Neural cell (in vitro differentiated cells): ENCODE measurements at regions not wholly inside any gene's neighbourhood (a gene's known extent, or its start where the extent isn't known, plus 50 kb on each side); places are given as distances from the start of the nearest gene placed in this dataset.

Experiments
- H2AFZ ChIP-seq: fragments of 200-600, 300-800 bp; sonication (generic), shearing (Covaris generic); 2 replicates; pipeline ENCODE4 v1.6.0; 2014; ENCODE audit warnings: low read depth, mild to moderate bottlenecking, antibody characterized with exemption, low read length, moderate library complexity
- H3F3A ChIP-seq: fragments of 200-600 bp; shearing (Covaris generic); 2 replicates; pipeline ENCODE4 v1.6.1; 2016; ENCODE audit warnings: mild to moderate bottlenecking, moderate library complexity, mixed read lengths, antibody characterized with exemption, low read length; ENCODE audit not compliant: insufficient read depth, poor library complexity, severe bottlenecking
- H3K27ac ChIP-seq: fragments of 200-600, 300-800 bp; sonication (generic), shearing (Covaris generic); 2 replicates; pipeline ENCODE4 v1.5.1; 2014; ENCODE audit warnings: mild to moderate bottlenecking, low read length, moderate library complexity
- H3K27me3 ChIP-seq: fragments of 300-800, 200-600 bp; sonication (generic), shearing (Covaris generic); 2 replicates; pipeline ENCODE4 v1.6.0; 2014; ENCODE audit warnings: mild to moderate bottlenecking, low read depth, low read length, moderate library complexity; ENCODE audit not compliant: insufficient read depth
- H3K36me3 ChIP-seq: fragments of 300-800, 200-600 bp; sonication (generic), shearing (Covaris generic); 2 replicates; pipeline ENCODE4 v1.5.1; 2014; ENCODE audit warnings: mild to moderate bottlenecking, antibody characterized with exemption, low read length, moderate library complexity; ENCODE audit not compliant: insufficient read depth
- H3K4me2 ChIP-seq: fragments of 300-800, 200-600 bp; sonication (generic), shearing (Covaris generic); 2 replicates; pipeline ENCODE4 v1.6.0; 2014; ENCODE audit warnings: mild to moderate bottlenecking, low read length
- H3K4me3 ChIP-seq: fragments of 300-800, 200-600 bp; sonication (generic), shearing (Covaris generic); 2 replicates; pipeline ENCODE4 v1.5.1; 2014; ENCODE audit warnings: mild to moderate bottlenecking, low read length, moderate library complexity
- H3K79me2 ChIP-seq: fragments of 200-600 bp; shearing (Covaris generic); replicated peaks from 2 replicates; pipeline ENCODE4 v1.6.0; 2014; ENCODE audit warnings: mild to moderate bottlenecking, low read length, moderate library complexity; ENCODE audit not compliant: insufficient read depth
- H3K9ac ChIP-seq: fragments of 300-800, 200-600 bp; sonication (generic), shearing (Covaris generic); 2 replicates; pipeline ENCODE4 v1.6.1; 2016; ENCODE audit warnings: mild to moderate bottlenecking, low read length, mixed read lengths
- H3K9me2 ChIP-seq: fragments of 200-600 bp; shearing (Covaris generic); 2 replicates; pipeline ENCODE4 v1.6.1; 2016; ENCODE audit warnings: mild to moderate bottlenecking, low read length, mixed read lengths; ENCODE audit not compliant: insufficient read depth
- H3K9me3 ChIP-seq: fragments of 200-600, 300-800 bp; sonication (generic), shearing (Covaris generic); 2 replicates; pipeline ENCODE4 v1.6.1; 2016; ENCODE audit warnings: mild to moderate bottlenecking, mixed run types, low read length, moderate library complexity, mixed read lengths
- H4K20me1 ChIP-seq: fragments of 200-600 bp; shearing (Covaris generic); 2 replicates; pipeline ENCODE4 v1.6.1; 2016; ENCODE audit warnings: mild to moderate bottlenecking, mixed run types; ENCODE audit not compliant: insufficient read depth
- EP300 ChIP-seq: fragments of 450-650 bp; conservative IDR thresholded peaks from 2 replicates; pipeline ENCODE4 v1.6.1; 2014; ENCODE audit warnings: antibody characterized with exemption, mild to moderate bottlenecking, moderate library complexity; ENCODE audit not compliant: poor library complexity, severe bottlenecking
- EZH2 ChIP-seq: fragments of 200-600, 300-800 bp; shearing (Covaris generic), sonication (generic); IDR thresholded peaks from 2 replicates; pipeline ENCODE4 v1.6.1; 2014; ENCODE audit warnings: antibody characterized with exemption, low read length, borderline replicate concordance, mild to moderate bottlenecking; ENCODE audit not compliant: insufficient read depth, poor library complexity, severe bottlenecking
- MXI1 ChIP-seq: fragments of 450-650 bp; conservative IDR thresholded peaks from 2 replicates; pipeline ENCODE4 v1.6.1; 2014; ENCODE audit warnings: antibody characterized with exemption, mild to moderate bottlenecking; ENCODE audit not compliant: poor library complexity, severe bottlenecking
- POLR2AphosphoS5 ChIP-seq: IDR thresholded peaks from 2 replicates; pipeline ENCODE4 v1.6.1; 2012
- RAD21 ChIP-seq: fragments of 450-650 bp; conservative IDR thresholded peaks from 2 replicates; pipeline ENCODE4 v1.6.1; 2014; ENCODE audit warnings: antibody characterized with exemption, mild to moderate bottlenecking, moderate library complexity
- SMC3 ChIP-seq: fragments of 450-650 bp; conservative IDR thresholded peaks from 2 replicates; pipeline ENCODE4 v1.6.1; 2014; ENCODE audit warnings: antibody characterized with exemption, mild to moderate bottlenecking, moderate library complexity; ENCODE audit not compliant: poor library complexity
- TAF1 ChIP-seq: IDR thresholded peaks from 2 replicates; pipeline ENCODE4 v1.6.1; 2012; ENCODE audit warnings: low read depth
- TF ChIP-seq, protein P1 (sequence below): IDR thresholded peaks from 2 replicates; pipeline ENCODE4 v1.6.1; 2012; ENCODE audit warnings: borderline replicate concordance
- TF ChIP-seq, protein P2 (sequence below): fragments of 450-650 bp; IDR thresholded peaks from 2 replicates; pipeline ENCODE4 v1.5.1; 2014; ENCODE audit warnings: antibody characterized with exemption, mild to moderate bottlenecking, moderate library complexity; ENCODE audit not compliant: poor library complexity, severe bottlenecking

DNA sequence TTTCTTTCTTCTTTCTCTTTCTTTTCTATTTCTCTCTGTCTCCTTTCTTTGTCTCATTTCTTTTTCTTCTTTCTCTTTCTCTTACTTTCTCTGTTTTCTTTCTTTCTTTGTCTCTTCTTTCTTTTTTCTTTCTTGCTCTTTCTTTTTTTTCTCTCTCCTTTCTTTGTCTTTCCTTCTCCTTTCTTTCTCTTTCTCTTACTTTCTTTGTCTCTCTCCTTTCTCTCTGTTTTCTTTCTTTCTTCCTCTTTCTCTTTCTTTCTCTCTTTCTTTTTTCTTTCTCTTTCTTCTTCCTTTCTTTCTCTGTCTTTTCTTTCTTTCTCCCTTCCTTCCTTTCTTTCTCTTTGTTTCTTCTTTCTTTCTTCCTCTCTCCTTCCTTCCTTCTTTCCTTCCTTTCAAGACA is 184.8 kb downstream of the CRLF2 start:
- no peaks in the 10 kb centered on the region for H3K9me2 ChIP-seq
- no peaks in the 10 kb centered on the region for H3K9me3 ChIP-seq
- no peaks in the 10 kb centered on the region for H3K36me3 ChIP-seq
- H4K20me1 ChIP-seq: no peaks in the 10 kb centered on the region
- TF ChIP-seq POLR2AphosphoS5 (no peak), RAD21 (no peak), EZH2 (no peak), MXI1 (no peak), TAF1 (no peak), SMC3 (no peak), EP300 (no peak)
- TF ChIP-seq, protein P1, sequence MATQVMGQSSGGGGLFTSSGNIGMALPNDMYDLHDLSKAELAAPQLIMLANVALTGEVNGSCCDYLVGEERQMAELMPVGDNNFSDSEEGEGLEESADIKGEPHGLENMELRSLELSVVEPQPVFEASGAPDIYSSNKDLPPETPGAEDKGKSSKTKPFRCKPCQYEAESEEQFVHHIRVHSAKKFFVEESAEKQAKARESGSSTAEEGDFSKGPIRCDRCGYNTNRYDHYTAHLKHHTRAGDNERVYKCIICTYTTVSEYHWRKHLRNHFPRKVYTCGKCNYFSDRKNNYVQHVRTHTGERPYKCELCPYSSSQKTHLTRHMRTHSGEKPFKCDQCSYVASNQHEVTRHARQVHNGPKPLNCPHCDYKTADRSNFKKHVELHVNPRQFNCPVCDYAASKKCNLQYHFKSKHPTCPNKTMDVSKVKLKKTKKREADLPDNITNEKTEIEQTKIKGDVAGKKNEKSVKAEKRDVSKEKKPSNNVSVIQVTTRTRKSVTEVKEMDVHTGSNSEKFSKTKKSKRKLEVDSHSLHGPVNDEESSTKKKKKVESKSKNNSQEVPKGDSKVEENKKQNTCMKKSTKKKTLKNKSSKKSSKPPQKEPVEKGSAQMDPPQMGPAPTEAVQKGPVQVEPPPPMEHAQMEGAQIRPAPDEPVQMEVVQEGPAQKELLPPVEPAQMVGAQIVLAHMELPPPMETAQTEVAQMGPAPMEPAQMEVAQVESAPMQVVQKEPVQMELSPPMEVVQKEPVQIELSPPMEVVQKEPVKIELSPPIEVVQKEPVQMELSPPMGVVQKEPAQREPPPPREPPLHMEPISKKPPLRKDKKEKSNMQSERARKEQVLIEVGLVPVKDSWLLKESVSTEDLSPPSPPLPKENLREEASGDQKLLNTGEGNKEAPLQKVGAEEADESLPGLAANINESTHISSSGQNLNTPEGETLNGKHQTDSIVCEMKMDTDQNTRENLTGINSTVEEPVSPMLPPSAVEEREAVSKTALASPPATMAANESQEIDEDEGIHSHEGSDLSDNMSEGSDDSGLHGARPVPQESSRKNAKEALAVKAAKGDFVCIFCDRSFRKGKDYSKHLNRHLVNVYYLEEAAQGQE: no peak
- TF ChIP-seq, protein P2, sequence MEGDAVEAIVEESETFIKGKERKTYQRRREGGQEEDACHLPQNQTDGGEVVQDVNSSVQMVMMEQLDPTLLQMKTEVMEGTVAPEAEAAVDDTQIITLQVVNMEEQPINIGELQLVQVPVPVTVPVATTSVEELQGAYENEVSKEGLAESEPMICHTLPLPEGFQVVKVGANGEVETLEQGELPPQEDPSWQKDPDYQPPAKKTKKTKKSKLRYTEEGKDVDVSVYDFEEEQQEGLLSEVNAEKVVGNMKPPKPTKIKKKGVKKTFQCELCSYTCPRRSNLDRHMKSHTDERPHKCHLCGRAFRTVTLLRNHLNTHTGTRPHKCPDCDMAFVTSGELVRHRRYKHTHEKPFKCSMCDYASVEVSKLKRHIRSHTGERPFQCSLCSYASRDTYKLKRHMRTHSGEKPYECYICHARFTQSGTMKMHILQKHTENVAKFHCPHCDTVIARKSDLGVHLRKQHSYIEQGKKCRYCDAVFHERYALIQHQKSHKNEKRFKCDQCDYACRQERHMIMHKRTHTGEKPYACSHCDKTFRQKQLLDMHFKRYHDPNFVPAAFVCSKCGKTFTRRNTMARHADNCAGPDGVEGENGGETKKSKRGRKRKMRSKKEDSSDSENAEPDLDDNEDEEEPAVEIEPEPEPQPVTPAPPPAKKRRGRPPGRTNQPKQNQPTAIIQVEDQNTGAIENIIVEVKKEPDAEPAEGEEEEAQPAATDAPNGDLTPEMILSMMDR: no peak
- H3K4me3 ChIP-seq: no peak overlapping the region
- H3K27ac ChIP-seq: no peak overlapping the region
- no peaks in the 10 kb centered on the region for H3K27me3 ChIP-seq
- no peak overlapping the region for H3K9ac ChIP-seq
- H3K79me2 ChIP-seq: no peaks in the 10 kb centered on the region
- H3F3A ChIP-seq: no peaks in the 10 kb centered on the region
- H2AFZ ChIP-seq: no peak overlapping the region
- H3K4me2 ChIP-seq: no peak overlapping the region

DNA sequence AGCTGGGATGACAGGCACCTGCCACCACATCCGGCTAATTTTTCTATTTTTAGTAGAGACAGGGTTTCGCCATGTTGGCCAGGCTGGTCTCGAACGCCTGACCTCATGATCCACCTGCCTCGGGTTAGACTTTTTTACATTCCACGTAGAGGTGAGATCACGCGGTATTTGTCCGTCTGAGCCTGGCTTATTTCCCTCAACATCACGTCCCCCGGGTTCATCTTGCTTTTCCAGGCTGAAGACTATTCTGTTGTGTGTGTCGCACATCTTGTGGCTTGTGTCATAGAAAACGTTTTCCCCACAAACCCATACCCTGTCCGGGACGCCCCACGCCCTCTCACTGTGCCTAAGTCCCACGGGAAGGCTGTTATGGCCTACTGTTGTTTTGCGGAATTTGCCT is 185.3 kb downstream of the CRLF2 start:
- Histone ChIP-seq H3K27ac (no peak overlapping the region), H3K9me2 (no peaks in the 10 kb centered on the region), H3K79me2 (no peaks in the 10 kb centered on the region), H3K4me3 (no peak overlapping the region), H3K9ac (no peak overlapping the region), H3K9me3 (no peaks in the 10 kb centered on the region), H3K27me3 (no peaks in the 10 kb centered on the region), H3F3A (no peaks in the 10 kb centered on the region), H2AFZ (no peak overlapping the region), H3K4me2 (no peak overlapping the region), H3K36me3 (no peaks in the 10 kb centered on the region), H4K20me1 (no peaks in the 10 kb centered on the region)
- TF ChIP-seq MXI1: no peak
- TF ChIP-seq EP300: no peak
